Inflammatory macrophage treated with lipopolysaccharide for 1 hour (primary cell): ENCODE measurements at regions not wholly inside any gene's neighbourhood (a gene's known extent, or its start where the extent isn't known, plus 50 kb on each side); places are given as distances from the start of the nearest gene placed in this dataset.
"Not testable (repeated sequence)": the region's sequence is repeated elsewhere in the genome, so short reads cannot be mapped to it uniquely, and the experiment has no call there.

ENCODE experiments used
- DNase-seq, 2 donors: peaks; one replicate each; pipeline ENCODE4 v3.0.0-alpha.2; 2020 to 2022

DNA sequence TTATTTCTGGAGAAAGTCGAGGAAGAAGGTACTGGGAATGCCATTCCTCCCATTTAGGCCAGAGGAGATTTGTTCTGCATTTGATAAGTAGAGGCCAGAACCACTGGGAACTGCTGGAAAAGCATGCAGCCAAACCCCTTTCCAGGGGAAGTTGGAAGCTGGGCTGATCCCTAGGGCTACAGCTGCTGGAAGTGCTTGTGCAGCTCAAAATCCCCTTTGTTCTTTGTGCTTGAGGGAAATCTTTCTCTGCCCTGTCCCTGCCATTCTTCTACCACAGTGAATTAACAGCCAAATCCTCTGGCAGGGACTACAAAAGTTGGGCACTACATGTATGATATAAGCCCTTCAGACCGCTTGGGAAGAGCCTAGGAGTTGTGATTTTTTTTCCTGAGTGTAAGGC, 734.1 kb downstream of the LRRIQ3 start:
- DNase-seq, result no peak

DNA sequence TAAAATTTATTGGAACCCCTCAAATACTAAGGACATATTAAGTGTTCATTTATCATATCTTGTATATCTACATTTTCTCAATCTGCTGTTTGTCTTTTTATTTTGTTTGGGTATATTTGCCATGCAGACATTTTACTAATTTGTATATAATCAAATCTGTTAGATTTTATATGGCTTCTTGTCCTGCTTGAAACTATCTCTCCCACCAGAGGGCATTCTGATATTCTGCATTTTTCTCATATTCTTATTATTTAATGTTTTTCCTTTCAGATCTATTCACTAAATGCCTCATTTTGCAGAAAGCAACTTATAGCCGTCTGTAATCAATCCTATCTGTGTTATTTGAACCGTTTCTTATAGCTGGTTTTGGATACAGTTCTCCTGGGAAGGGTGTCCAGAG, 745.5 kb downstream of the LRRIQ3 start:
- DNase-seq, result peak in 1 of 2 donors; percentile 1

DNA sequence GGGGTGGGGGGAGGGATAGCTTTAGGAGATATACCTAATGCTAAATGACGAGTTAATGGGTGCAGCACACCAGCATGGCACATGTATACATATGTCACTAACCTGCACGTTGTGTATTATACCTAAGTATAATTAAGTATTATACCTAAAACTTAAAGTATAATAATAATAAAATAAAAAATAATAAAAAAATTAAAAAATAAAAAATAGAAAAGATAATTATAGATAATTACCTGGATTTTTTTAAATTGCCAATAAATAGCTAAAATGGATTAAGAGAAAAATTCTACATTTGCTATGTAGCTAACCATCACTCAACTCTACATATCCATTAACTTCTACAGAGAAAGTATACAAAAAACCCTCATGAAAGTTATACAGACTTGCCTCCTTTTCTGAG, 747.3 kb downstream of the LRRIQ3 start:
- DNase-seq, result not testable (repeated sequence)

DNA sequence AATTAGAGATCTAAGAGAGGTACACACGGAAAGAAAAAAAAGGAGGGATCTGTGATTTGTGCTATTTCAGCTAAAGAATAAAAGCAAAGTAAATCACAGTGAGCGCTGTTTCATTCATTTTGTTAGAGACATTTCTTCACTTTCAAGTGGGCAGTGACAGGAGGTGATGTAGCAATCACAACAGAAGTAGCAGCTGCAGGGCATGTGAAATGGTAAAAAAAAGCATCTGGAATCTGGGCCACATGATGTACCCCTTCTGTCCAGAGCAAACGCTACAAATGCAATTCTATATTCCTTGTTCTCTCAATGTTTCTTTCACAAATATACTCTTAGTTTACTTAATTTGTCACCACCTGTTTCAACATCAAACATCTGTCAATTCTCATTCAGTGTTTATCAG, 786.5 kb downstream of the LRRIQ3 start:
- no peak for DNase-seq

DNA sequence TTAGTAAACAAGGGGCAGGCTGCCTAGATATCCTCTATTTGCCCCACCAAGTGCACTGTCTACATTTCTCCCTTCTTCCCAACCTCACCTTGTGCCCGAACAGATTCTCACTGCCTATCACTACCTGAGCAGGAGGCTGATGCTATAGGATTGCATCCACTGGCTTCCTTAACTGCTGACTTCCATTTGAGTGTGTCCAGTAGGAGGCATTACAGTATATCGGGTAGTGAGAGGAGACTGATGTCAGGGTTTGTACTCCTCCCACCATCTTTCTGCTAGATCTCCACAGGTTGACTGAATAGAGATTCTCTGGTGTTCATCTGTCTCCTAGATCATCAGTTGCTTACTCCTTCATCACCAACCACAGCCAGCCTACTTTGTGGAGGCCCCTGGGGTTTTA, 796.3 kb downstream of the LRRIQ3 start:
- no peak for DNase-seq

DNA sequence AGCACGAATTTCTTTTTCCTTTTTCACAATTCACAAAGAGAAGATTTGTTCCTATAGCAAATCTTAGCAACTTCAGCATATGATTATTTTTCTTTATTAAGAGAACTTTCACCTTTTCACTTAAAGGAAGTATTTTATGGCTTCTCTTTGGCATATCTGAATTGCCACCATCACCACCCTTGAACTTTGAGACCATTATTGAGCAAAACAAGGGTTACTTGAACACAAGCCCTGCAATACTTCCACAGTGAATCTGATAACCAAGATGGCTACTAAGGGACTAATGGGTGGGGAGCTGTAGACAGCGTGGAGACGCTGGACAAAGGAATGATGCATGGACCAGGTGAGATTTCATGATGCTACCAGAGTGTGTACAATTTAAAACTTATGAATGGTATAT, 815.0 kb downstream of the LRRIQ3 start:
- no peak for DNase-seq

DNA sequence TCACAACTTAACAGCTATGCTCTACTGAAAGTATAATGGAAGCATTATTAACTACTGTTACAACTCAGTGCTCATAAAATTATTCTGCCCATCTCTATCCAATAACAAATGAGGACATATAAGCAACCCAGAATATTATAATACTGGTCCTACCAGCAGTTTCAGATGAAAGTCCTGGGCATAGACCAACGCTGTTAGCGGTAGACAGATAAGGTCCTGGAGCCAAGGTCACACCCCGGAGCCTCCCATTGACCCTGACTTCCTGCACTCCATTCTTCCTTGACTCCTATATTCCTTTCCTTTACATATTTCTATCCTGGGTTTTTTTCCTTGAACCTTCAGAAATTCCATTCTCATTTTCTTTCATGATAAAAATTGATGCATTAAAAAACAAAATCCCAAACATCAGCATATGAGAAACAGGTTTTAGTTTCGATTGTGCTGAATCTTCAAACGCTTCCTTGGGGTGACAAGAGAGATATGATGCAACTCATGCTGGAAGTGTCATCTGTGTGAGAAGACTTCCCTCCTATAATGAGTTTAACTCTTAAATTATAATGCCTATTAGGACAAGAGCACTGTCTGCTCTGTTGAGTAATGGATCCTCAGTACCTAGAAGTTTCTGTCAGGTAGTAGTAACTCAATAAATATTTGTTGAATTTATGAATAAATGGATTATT, 831.1 kb downstream of the LRRIQ3 start:
- no peak for DNase-seq

DNA sequence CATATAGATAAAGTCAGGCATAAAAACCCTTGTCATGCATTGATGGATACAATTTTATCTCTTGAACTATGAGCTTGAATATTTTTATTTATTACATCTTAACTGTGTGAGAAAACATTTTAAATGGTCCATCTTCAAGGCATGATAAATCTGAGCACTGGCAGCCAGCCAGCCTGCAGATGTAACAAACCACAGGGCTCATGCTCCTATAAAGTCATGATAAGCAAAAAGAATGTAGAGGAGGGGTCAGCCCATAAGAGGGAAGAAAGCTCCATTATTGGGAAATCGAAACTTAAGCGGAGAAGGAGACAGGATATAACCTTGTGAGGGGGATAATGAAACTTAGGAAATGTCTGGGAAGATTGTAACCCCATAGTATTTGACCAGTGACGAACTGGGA, 839.0 kb downstream of the LRRIQ3 start:
- DNase-seq, result no peak

DNA sequence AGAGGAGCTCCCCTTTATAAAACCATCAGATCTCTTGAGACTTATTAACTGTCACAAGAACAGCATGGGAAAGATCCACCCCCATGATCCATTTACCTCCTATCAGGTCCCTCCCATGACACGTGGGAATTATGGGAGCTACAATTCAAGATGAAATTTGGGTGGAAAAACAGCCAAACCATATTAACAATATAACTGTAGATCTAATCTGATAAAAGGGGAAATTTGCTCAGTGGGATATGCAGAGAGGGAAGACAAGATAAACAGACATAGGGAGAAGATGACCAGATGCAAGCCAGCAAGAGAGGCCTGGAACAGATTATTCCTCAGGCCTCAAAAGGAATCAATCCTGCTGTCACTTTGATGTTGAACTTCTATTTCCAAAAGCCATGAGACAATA, 841.5 kb downstream of the LRRIQ3 start:
- DNase-seq, result no peak

DNA sequence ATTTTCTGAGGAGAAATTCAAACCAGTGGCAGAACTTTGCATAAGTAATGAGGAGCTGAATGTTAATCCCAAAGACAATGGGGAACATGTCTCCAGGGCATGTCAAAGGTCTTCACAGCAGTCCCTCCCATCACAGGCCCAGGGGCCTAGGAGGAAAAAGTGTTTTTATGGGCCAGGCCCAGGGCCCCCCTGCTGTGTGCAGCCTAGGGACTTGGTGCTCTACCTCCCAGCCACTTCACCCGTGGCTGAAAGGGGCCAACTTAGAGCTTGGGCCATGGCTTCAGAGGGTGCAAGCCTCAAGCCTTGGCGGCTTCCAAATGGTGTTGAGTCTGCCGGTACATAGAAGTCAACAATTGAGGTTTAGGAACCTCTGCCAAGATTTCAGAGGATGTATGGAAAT, 854.0 kb downstream of the LRRIQ3 start:
- no peak for DNase-seq

DNA sequence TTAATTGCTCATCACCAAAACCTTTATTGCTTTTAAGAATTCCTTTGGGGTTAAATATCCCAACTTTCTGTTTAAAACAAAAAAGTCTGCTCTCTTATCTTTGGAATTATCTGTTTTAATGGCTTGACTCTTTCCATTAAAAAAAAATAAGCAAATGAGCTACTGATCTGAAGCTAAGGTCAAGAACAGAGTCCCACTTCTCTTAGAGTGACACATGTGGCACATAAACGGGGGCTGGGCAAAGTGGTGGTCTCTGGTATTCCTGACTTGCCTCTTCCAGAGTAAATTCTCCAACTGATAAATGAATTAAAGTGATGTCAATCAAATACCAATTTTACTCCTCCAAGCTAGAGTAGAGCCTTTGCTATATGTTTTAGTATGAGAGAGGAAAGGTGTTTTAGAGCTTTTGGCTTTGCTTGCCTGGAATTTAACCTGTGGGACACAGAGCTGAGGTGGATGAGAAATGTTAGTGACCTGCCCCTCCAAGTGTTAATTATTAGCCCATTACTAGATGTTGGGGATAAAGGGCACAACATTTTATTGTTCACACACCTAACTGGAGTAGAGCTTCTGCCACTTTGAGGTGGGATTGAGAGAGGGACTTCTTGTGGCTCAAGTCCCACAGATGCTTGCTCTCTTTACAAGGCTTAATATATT, 864.0 kb downstream of the LRRIQ3 start:
- DNase-seq, result no peak

DNA sequence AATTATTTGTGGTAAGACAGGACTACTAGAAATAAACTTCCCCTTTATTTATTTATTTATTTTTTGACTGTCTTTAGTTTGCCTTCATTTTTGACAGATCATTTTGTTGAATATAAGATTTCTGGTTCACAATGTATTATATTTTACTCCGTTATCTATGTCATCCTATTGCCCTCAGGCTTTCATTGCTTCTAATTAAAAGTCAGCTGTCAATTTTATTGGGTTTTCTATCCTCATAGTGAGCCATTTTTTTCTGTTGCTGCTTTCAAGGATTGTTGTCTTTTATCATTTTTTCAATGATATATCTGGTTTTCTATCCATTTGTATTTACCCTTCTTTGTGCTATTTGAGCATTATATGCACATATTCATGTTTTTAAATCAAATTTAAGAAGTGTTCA, 866.2 kb downstream of the LRRIQ3 start:
- DNase-seq, result no peak

DNA sequence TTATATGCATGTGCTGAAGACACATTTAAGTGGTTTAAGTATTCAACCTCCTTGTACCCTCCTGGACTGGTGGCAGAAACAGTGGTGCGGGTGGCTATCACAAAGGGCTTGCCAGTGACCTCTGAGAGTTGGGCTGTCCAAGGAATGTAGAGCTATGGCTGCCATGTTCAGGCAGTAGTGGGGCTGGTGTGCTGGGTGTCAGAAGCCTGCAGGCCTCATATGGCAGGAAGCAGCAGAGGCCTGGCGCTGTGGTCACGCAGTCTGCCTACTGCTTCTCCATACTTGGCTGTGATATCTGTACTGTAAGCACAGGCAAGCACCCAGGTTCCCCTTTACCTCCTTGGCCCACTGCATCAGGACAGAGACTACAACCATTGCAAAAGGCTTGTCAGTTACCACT, 870.0 kb downstream of the LRRIQ3 start:
- DNase-seq, result no peak

DNA sequence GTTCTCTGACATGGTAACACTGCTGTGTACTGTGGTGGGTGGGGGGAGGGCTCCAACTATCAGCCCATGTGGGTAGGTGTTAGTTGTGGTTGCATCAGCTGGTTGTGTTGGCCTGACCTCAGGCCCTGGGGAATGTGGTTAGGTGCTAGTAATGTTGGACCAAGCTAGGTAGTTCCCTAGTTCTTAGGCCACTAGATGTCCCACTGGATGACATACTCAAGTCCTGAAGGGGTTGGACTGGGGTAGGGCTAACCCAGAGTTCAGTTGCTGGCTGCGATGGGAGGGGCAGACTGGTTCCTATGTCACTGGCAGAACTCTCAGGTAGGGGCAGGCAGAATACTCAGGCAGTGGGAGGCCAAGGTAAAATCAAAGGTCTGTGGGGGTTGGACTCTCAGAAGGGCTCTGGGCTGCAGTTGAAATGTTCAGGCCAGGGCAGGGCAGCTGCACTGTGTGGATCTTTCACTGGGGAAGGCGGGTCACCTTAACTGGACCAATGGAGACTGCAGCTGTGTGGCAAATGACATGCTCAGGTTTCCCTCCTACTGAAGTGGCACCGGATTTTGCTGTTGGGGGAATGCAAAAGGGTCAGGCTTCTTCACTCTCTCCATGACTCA, 870.7 kb downstream of the LRRIQ3 start:
- no peak for DNase-seq

DNA sequence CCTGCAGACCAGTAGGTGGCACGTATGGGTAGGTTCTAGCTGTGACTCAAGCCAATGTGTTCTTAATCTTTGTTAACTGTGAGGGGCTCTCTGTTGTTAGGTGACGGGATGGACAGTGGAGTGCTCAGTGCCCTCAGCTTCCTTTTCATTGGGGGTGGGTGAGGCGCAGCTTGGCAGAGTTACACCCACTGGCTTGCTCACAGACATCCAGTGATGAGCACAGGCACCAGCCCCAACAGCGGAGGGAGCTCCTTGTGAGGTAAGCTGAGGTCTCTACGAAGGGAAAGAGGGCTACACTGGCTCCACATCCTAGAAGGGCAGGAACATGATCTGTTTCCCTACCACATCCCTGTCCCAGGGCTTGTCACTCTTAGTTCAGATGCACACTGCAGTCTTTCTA, 871.3 kb downstream of the LRRIQ3 start:
- DNase-seq, result no peak

DNA sequence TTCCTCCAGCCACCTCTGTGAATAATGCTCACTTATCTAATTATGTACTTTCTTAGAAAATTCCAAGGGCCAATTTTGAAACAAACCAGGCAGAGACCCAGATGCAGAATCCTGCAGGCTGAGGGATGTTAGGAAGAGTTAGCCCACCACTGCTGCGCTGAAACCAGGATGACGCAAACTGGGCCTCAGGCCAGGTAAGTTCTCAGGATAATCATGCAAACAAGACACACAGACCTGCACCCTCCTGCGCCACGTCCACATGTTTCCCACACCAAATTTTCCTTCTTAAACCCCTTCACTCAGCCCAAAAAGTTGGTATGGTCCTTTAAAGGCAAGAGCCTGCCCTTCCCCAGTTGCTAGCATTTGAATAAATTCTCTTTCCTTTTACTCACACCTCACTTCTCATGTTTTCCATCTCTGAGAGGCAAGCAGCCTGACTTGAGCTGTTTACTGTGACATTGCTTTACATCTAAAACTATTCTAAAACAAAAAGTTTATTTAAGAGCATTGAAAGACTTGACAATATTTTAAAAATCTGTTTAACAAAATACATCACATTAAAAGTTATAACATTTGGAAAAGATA, 887.1 kb downstream of the LRRIQ3 start:
- no peak for DNase-seq

DNA sequence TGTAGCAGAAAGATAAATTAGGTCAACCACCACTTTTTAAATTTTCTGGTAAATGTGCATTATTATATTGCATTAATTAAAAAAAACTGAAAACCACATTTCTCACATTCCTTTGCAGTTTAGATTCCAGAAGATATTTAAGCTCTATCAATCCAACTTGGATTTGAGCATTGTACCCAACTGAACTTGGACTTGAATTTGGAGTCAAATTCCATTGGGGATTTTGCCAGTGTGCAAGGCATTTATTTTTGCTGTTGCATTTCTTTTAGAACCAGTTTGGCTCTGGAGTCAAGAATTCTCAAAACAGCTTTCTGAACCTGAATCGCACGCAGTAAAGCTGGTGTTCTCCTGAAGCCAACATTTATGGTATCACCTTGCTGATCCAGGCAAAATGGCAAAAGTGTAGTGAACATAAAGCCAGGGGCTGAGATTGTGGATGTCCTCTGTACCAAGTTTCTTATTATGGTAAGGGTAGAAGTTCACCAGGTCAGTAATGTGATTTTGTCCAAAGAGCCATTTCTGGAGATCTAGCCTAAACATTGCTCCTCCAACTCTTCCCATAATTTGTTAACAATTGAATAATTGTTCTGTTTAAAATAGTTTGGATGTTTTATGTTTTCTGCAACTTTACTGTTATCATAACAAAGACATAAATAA, 890.9 kb downstream of the LRRIQ3 start:
- no peak for DNase-seq

DNA sequence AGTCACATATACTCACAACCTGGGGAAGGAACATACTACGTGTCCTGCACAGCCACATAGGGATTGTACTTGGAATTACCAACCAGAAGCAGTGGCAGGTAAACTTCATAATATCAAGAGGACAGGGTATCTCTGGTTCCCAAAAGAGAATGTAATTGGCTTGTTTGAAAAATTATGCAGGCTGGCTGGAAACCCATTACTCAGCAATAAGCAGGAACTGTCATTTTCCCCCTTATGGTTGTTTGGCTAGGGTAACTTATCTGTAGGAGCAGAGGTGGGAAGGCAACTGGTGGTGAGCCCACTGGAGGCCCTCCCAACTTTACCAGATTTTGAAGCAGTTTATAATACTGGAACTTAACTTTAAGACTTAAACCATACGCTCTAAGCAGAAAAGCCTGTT, 924.1 kb downstream of the LRRIQ3 start:
- DNase-seq, result no peak

DNA sequence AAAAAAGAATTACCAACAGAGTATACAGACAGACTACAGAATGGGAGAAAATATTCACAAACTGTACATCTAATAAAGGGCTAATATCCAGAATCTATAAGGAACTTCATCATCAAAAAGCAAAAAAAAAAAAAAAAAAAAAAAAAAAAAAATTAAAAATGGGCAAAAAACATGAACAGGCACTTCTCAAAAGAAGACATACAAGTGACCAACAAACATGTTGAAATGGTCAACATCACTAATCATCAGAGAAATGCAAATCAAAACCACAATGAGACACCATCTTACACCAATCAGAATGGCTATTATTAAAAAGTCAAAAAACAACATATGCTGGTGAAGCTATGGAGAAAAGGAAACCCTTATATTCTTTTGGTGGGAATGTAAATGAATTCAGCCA, 952.8 kb downstream of the LRRIQ3 start:
- not testable (repeated sequence) for DNase-seq

DNA sequence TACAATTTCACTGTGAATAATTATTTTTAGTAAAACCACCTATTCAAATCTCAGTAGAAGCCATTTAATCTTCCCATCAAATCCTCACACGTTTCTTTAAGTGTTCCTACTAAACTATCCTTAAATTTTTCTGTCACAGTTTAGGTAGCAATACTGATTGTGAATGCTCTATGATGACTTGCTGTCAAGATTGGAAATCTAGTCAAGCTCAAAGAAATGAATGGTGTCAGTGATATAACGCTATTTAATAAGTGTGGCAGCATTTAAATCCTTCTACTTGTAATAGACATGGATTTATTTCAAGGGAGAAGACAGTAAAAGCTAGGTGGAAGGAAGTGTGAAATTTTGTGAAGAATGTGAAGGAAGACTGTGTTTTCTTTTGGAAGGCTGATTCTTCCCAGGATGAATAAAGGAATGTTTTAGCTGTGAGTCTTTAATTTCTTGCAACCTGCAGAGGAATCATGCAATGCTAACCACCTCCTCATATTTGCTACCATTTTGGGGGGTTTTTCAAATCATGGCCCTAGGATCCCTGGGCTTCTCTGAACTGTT, 936.7 kb upstream of the NEGR1 start:
- no peak for DNase-seq

DNA sequence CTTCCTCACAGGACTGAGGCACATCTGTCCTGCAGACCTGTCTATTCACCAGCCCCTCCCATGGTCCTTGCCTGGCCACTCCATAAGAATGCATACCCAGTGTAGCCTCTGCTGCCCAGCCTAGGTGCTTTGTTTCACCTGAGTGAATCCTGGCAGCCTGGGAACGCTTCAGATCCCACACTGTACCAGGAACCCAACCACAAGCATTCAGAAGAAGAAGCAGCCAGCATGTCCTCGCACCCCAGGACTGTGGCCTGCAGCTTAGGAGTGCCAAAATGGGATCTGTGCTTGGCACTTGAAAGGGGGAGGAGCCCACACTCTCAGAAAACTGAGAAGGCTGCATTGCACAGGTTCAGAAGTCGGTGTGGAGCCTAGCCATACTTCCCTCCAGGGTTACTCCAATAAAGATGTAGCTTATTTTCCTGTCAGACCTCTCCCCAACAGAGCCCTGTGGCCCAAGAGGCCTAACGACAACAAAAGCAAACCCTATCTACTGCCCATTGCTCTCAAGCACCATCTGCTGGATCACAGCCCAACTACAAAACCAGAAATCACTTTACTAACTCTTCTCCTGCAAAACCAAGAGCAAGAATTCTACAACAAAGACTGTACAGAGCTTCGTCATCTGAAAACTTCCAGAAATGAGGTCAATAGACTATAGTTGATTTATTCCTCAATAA, 923.1 kb upstream of the NEGR1 start:
- DNase-seq, result no peak

DNA sequence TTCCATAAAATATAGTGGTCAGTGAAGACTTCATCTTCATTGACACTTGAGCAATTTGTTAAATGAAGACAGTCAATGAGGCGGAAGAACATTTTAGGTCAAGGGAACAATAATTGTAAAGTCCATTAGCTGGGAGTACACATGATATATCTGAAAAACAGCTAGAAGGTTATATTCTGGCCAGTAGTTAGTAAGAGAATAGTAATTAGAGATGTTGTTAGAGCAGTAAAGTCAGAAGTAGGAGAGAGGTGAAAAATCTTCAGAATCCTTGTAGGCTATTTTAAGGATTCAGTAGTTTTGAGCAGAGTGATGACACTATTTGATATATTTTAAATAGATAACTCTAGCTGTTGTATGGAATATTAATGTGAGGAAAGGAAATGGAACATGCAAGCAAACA, 915.6 kb upstream of the NEGR1 start:
- no peak for DNase-seq

DNA sequence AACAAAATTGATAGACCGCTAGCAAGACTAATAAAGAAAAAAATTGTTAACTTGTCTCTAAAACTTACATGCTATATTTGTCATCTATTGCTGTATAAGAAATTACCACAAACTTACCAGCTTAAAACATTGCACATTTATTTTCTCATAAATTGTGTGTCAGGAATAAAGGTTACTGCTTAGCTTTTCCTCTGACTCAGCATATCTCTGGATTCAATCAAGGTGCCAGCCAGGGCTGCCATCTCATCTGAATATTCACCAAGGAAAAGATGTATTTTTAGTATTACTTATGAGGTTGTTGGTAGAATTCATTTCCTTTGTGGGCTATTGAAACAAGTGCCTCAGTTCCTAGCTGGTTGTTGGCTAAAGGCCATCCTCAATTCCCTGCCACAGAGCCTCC, 912.6 kb upstream of the NEGR1 start:
- DNase-seq, result no peak
